ENCODE measurements at regions not wholly inside any gene's neighbourhood (a gene's known extent, or its start where the extent isn't known, plus 50 kb on each side); places are given as distances from the start of the nearest gene placed in this dataset.

- TF ChIP-seq, protein P1, sequence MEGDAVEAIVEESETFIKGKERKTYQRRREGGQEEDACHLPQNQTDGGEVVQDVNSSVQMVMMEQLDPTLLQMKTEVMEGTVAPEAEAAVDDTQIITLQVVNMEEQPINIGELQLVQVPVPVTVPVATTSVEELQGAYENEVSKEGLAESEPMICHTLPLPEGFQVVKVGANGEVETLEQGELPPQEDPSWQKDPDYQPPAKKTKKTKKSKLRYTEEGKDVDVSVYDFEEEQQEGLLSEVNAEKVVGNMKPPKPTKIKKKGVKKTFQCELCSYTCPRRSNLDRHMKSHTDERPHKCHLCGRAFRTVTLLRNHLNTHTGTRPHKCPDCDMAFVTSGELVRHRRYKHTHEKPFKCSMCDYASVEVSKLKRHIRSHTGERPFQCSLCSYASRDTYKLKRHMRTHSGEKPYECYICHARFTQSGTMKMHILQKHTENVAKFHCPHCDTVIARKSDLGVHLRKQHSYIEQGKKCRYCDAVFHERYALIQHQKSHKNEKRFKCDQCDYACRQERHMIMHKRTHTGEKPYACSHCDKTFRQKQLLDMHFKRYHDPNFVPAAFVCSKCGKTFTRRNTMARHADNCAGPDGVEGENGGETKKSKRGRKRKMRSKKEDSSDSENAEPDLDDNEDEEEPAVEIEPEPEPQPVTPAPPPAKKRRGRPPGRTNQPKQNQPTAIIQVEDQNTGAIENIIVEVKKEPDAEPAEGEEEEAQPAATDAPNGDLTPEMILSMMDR (IDR thresholded peaks at IDR 0.05), result no peak
- TF ChIP-seq, protein P2, sequence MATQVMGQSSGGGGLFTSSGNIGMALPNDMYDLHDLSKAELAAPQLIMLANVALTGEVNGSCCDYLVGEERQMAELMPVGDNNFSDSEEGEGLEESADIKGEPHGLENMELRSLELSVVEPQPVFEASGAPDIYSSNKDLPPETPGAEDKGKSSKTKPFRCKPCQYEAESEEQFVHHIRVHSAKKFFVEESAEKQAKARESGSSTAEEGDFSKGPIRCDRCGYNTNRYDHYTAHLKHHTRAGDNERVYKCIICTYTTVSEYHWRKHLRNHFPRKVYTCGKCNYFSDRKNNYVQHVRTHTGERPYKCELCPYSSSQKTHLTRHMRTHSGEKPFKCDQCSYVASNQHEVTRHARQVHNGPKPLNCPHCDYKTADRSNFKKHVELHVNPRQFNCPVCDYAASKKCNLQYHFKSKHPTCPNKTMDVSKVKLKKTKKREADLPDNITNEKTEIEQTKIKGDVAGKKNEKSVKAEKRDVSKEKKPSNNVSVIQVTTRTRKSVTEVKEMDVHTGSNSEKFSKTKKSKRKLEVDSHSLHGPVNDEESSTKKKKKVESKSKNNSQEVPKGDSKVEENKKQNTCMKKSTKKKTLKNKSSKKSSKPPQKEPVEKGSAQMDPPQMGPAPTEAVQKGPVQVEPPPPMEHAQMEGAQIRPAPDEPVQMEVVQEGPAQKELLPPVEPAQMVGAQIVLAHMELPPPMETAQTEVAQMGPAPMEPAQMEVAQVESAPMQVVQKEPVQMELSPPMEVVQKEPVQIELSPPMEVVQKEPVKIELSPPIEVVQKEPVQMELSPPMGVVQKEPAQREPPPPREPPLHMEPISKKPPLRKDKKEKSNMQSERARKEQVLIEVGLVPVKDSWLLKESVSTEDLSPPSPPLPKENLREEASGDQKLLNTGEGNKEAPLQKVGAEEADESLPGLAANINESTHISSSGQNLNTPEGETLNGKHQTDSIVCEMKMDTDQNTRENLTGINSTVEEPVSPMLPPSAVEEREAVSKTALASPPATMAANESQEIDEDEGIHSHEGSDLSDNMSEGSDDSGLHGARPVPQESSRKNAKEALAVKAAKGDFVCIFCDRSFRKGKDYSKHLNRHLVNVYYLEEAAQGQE (IDR thresholded peaks at IDR 0.05; ENCODE audit: insufficient read depth in 1 of 2, low read depth in 2 of 2, low read length in 1 of 2), result no peak
- no peak for TF ChIP-seq POLR2AphosphoS5 (IDR thresholded peaks at IDR 0.05; ENCODE audit: low read depth, low read length)
- no peak for TF ChIP-seq TCF7L2 (IDR thresholded peaks at IDR 0.05; ENCODE audit: low read depth, low read length)
Observed at GRCh38 chr10:108348215-108348614, 1183.7 kb upstream of the SORCS1 start.

All from Panc1 (cell line).